ENCODE measurements at regions not wholly inside any gene's neighbourhood (a gene's known extent, or its start where the extent isn't known, plus 50 kb on each side); places are given as distances from the start of the nearest gene placed in this dataset.

DNA sequence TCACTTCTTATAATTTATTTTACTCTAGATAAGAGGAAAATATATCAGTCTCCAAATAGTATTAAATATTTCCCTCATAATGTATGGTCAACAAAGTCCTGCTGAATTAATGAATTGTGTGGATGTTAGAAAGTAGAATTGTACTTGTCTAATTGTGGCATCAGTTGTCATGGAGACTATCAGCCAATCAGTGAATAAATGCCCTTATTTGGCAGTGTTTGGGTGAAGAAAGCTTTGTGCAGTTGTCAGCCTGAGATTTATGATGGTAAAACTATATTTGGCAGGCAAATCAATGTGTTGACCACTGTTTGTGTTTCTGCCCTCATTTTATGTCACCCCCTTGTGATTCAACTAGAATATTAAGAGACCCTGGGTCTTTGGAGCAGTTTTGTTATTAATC lies 293.6 kb upstream of the MDFIC2 start:
- Histone ChIP-seq H4K12ac (ENCODE audit: low read depth, low read length) (no peak overlapping the region), H3K79me1 (ENCODE audit: low read length) (no peaks in the 10 kb centered on the region), H3K4me3 (ENCODE audit: low read depth, low read length) (no peak overlapping the region), H3K27ac (ENCODE audit: low read depth, low read length) (no peak overlapping the region), H2BK12ac (ENCODE audit: low read length) (no peak overlapping the region), H3K4me2 (ENCODE audit: low read length) (no peak overlapping the region), H4K91ac (ENCODE audit: low read depth, low read length) (no peak overlapping the region), H3K18ac (ENCODE audit: low read length) (no peak overlapping the region), H3K79me2 (ENCODE audit: control insufficient read depth, insufficient read depth, low read length, poor library complexity) (no peaks in the 10 kb centered on the region), H3K36me3 (ENCODE audit: control insufficient read depth in 1 of 2, insufficient read depth in 2 of 2, low read length in 2 of 2) (no peaks in the 10 kb centered on the region), H3K4me1 (ENCODE audit: control insufficient read depth in 1 of 2, insufficient read depth in 2 of 2, low read length in 2 of 2) (no peaks in the 10 kb centered on the region), H4K8ac (ENCODE audit: low read depth, low read length) (no peak overlapping the region), H3K9me3 (ENCODE audit: insufficient read depth, low read depth, low read length) (no peaks in the 10 kb centered on the region), H3K4ac (ENCODE audit: low read depth, low read length) (no peak overlapping the region), H2AK5ac (ENCODE audit: low read length) (no peak overlapping the region), H3K27me3 (ENCODE audit: insufficient read depth, low read length) (no peaks in the 10 kb centered on the region), H2BK5ac (ENCODE audit: low read depth, low read length, poor library complexity) (no peak overlapping the region), H3K14ac (ENCODE audit: low read length) (no peak overlapping the region), H3K23ac (ENCODE audit: low read length) (no peak overlapping the region), H3K9ac (ENCODE audit: low read length) (no peak overlapping the region), H2AFZ (ENCODE audit: insufficient read depth, low read length, poor library complexity) (no peak overlapping the region), H2BK120ac (ENCODE audit: insufficient read depth, low read length, poor library complexity) (no peak overlapping the region)
- no peak for DNase-seq

DNA sequence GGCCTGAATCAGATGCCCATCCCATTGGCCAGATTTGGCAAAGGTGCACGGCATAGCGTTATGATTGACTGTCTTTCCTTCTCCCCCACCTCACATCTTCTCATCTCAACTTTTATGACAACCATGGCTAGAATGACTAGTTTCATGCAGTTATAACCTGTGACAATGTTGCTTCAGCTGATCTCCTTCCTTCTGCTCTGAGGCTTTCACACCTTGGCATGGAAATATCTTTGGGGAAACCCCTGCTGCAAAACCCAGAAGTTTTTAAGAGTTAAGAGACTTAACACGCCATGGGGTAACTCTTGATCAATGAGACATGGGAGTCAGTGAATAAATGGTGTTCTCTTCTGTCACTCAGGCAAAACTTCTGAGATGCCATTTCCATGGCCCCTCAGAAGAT lies 290.7 kb upstream of the MDFIC2 start:
- no peak for DNase-seq
- no peak overlapping the region for H3K18ac ChIP-seq (ENCODE audit: low read length)
- no peak overlapping the region for H3K23ac ChIP-seq (ENCODE audit: low read length)
- no peak overlapping the region for H4K91ac ChIP-seq (ENCODE audit: low read depth, low read length)
- no peak overlapping the region for H2BK120ac ChIP-seq (ENCODE audit: insufficient read depth, low read length, poor library complexity)
- no peak overlapping the region for H4K12ac ChIP-seq (ENCODE audit: low read depth, low read length)
- H3K79me2 ChIP-seq (ENCODE audit: control insufficient read depth, insufficient read depth, low read length, poor library complexity): no peaks in the 10 kb centered on the region
- H2BK5ac ChIP-seq (ENCODE audit: low read depth, low read length, poor library complexity): no peak overlapping the region
- no peak overlapping the region for H4K8ac ChIP-seq (ENCODE audit: low read depth, low read length)
- H3K27ac ChIP-seq (ENCODE audit: low read depth, low read length): no peak overlapping the region
- no peak overlapping the region for H2AFZ ChIP-seq (ENCODE audit: insufficient read depth, low read length, poor library complexity)
- no peaks in the 10 kb centered on the region for H3K9me3 ChIP-seq (ENCODE audit: insufficient read depth, low read depth, low read length)
- no peak overlapping the region for H2AK5ac ChIP-seq (ENCODE audit: low read length)
- no peak overlapping the region for H3K9ac ChIP-seq (ENCODE audit: low read length)
- H3K4me2 ChIP-seq (ENCODE audit: low read length): no peak overlapping the region
- no peaks in the 10 kb centered on the region for H3K79me1 ChIP-seq (ENCODE audit: low read length)
- no peaks in the 10 kb centered on the region for H3K27me3 ChIP-seq (ENCODE audit: insufficient read depth, low read length)
- no peak overlapping the region for H2BK12ac ChIP-seq (ENCODE audit: low read length)
- H3K14ac ChIP-seq (ENCODE audit: low read length): no peak overlapping the region
- no CpG with 5 or more reads among the region's 3 CpGs for WGBS (ENCODE audit: extremely low coverage, insufficient coverage, insufficient read length)
- no peaks in the 10 kb centered on the region for H3K4me1 ChIP-seq (ENCODE audit: control insufficient read depth in 1 of 2, insufficient read depth in 2 of 2, low read length in 2 of 2)
- H3K36me3 ChIP-seq (ENCODE audit: control insufficient read depth in 1 of 2, insufficient read depth in 2 of 2, low read length in 2 of 2): no peaks in the 10 kb centered on the region
- no peak overlapping the region for H3K4me3 ChIP-seq (ENCODE audit: low read depth, low read length)
- H3K4ac ChIP-seq (ENCODE audit: low read depth, low read length): no peak overlapping the region

GRCh38 chr3:70597312-70597711 lies 284.9 kb upstream of the MDFIC2 start:
- no peak overlapping the region for H3K18ac ChIP-seq (ENCODE audit: low read length)
- H3K4ac ChIP-seq (ENCODE audit: low read depth, low read length): no peak overlapping the region
- no peak overlapping the region for H2AK5ac ChIP-seq (ENCODE audit: low read length)
- no CpG with 5 or more reads among the region's 2 CpGs for WGBS (ENCODE audit: extremely low coverage, insufficient coverage, insufficient read length)
- H3K4me1 ChIP-seq (ENCODE audit: control insufficient read depth in 1 of 2, insufficient read depth in 2 of 2, low read length in 2 of 2): no peaks in the 10 kb centered on the region
- no peak overlapping the region for H3K27ac ChIP-seq (ENCODE audit: low read depth, low read length)
- no peak overlapping the region for H4K8ac ChIP-seq (ENCODE audit: low read depth, low read length)
- no peak overlapping the region for H4K91ac ChIP-seq (ENCODE audit: low read depth, low read length)
- H2BK12ac ChIP-seq (ENCODE audit: low read length): no peak overlapping the region
- no peaks in the 10 kb centered on the region for H3K9me3 ChIP-seq (ENCODE audit: insufficient read depth, low read depth, low read length)
- H2AFZ ChIP-seq (ENCODE audit: insufficient read depth, low read length, poor library complexity): no peak overlapping the region
- no peaks in the 10 kb centered on the region for H3K79me1 ChIP-seq (ENCODE audit: low read length)
- no peak overlapping the region for H3K14ac ChIP-seq (ENCODE audit: low read length)
- H3K9ac ChIP-seq (ENCODE audit: low read length): no peak overlapping the region
- no peak overlapping the region for H2BK120ac ChIP-seq (ENCODE audit: insufficient read depth, low read length, poor library complexity)
- DNase-seq: no peak
- H3K4me2 ChIP-seq (ENCODE audit: low read length): no peak overlapping the region
- H3K36me3 ChIP-seq (ENCODE audit: control insufficient read depth in 1 of 2, insufficient read depth in 2 of 2, low read length in 2 of 2): no peaks in the 10 kb centered on the region
- H3K27me3 ChIP-seq (ENCODE audit: insufficient read depth, low read length): no peaks in the 10 kb centered on the region
- H2BK5ac ChIP-seq (ENCODE audit: low read depth, low read length, poor library complexity): no peak overlapping the region
- no peak overlapping the region for H3K4me3 ChIP-seq (ENCODE audit: low read depth, low read length)
- no peak overlapping the region for H4K12ac ChIP-seq (ENCODE audit: low read depth, low read length)
- no peaks in the 10 kb centered on the region for H3K79me2 ChIP-seq (ENCODE audit: control insufficient read depth, insufficient read depth, low read length, poor library complexity)
- no peak overlapping the region for H3K23ac ChIP-seq (ENCODE audit: low read length)

DNA sequence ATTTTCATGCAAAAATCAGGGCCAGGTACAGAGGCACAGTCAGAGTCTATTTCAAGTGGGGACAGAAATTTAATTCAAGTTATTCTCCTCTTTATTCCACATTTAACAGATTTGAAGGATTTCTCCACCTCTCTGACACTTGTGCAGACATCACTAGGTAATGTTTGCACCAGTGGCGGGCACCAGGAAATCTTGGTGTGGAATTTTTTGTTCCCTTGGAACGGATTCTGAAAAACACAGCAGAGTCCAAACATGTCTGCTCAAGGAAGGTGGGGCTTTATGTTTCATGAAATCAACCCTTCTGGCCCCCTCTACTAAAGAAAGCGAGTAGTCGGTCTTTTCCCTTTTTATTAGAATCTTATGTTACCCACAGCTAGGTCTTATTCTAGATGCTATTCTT lies 271.2 kb upstream of the MDFIC2 start:
- no CpG with 5 or more reads among the region's 4 CpGs for WGBS (ENCODE audit: extremely low coverage, insufficient coverage, insufficient read length)

More for the DNA sequence above, 271.2 kb upstream of the MDFIC2 start:
- Histone ChIP-seq H3K4me2 (ENCODE audit: low read length) (no peak overlapping the region), H2BK5ac (ENCODE audit: low read depth, low read length, poor library complexity) (no peak overlapping the region), H3K18ac (ENCODE audit: low read length) (no peak overlapping the region), H3K4me3 (ENCODE audit: low read depth, low read length) (no peak overlapping the region), H2AK5ac (ENCODE audit: low read length) (no peak overlapping the region), H3K23ac (ENCODE audit: low read length) (no peak overlapping the region), H2BK120ac (ENCODE audit: insufficient read depth, low read length, poor library complexity) (no peak overlapping the region), H3K79me1 (ENCODE audit: low read length) (no peaks in the 10 kb centered on the region), H3K36me3 (ENCODE audit: control insufficient read depth in 1 of 2, insufficient read depth in 2 of 2, low read length in 2 of 2) (no peaks in the 10 kb centered on the region), H3K9ac (ENCODE audit: low read length) (no peak overlapping the region), H4K91ac (ENCODE audit: low read depth, low read length) (no peak overlapping the region), H4K8ac (ENCODE audit: low read depth, low read length) (no peak overlapping the region), H3K4ac (ENCODE audit: low read depth, low read length) (no peak overlapping the region), H2AFZ (ENCODE audit: insufficient read depth, low read length, poor library complexity) (no peak overlapping the region), H3K79me2 (ENCODE audit: control insufficient read depth, insufficient read depth, low read length, poor library complexity) (no peaks in the 10 kb centered on the region), H3K14ac (ENCODE audit: low read length) (no peak overlapping the region), H3K27ac (ENCODE audit: low read depth, low read length) (no peak overlapping the region), H3K9me3 (ENCODE audit: insufficient read depth, low read depth, low read length) (no peaks in the 10 kb centered on the region), H3K27me3 (ENCODE audit: insufficient read depth, low read length) (no peaks in the 10 kb centered on the region), H3K4me1 (ENCODE audit: control insufficient read depth in 1 of 2, insufficient read depth in 2 of 2, low read length in 2 of 2) (no peaks in the 10 kb centered on the region), H2BK12ac (ENCODE audit: low read length) (no peak overlapping the region), H4K12ac (ENCODE audit: low read depth, low read length) (no peak overlapping the region)
- DNase-seq: no peak
